HG03575 (cell line): ENCODE measurements at regions not wholly inside any gene's neighbourhood (a gene's known extent, or its start where the extent isn't known, plus 50 kb on each side); places are given as distances from the start of the nearest gene placed in this dataset.

Experiments used
- ATAC-seq: cut with Tn5 transposase; IDR thresholded peaks from one replicate; pipeline ENCODE4 v1.9.1; 2021; ENCODE audit not compliant: unreplicated experiment, insufficient number of reproducible peaks, low FRiP score; ENCODE audit errors: extremely low read depth

DNA sequence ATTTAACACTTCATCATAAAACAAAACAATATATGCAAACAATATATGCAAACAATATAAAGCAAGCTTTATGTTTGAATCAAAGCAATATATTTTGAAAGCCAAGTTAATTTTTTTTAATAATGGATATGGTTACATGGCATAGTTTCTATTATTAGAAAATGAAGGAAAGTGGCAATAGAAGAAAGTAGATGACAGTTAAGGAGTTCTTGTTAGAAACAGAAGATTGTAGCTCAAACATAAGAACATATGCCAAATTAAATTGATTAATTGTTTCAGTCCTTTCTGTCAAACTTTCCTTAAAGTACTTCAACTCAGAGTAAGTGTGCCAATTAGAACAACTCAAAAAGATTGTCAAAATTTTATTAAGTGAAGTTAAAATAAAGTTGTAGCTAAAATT lies 1248.3 kb downstream of the SLC16A7 start:
- no peak for ATAC-seq

DNA sequence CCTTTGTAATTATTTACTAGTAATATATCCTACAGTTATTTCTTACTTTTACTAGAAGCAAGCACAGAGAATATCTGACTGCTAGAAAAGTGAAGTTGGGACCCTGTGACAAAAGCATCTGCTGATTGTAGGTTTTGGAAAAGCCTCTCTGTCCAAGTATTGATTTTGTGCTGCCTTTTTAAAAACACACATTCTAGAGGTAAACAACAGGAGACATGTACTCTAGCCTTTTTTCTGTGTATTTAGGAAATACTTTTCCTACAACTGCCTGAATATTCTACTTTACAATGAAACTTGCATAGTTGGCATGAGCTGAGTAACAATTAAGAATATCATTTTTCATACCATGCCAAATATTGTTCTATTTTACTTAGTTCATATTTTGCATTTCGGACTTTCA lies 1249.0 kb downstream of the SLC16A7 start:
- ATAC-seq, result no peak

DNA sequence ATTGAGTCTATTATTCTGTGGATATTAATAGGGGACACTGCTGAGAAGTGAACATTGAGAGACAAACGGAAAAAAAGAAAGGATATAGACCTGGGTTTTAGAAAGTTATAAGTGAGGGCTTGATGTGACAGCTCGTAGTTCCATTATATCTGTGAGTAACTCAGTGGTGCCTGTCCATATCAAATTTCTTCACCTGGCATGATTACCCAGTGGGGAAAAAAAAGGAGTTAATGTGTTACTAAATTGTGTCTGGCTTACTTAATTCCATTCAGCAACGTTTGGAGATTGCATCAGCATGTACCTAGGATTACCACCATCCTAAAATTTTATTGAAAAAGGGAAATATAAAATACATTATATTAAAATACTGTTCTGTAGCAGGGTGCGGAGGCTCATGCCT lies 1249.9 kb downstream of the SLC16A7 start:
- no peak for ATAC-seq

DNA sequence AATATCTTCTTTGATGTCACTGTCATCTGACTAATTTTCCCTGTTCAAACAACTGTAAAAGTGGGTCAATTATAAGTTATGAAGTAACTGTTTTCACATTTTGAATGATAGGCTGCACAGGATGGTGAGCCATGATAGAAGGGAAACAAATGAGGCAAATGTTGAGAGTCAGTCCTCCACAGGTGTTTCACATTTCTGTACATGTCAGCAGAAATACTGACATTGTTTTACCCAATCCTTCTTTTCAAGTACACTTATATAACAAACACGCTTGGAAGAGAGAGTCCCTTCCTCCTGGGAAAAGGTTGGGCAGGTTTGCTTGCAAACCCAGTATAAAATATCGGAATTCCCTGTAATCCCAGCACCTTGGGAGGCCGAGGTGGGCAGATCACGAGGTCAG lies 1251.5 kb downstream of the SLC16A7 start:
- ATAC-seq, result no peak

DNA sequence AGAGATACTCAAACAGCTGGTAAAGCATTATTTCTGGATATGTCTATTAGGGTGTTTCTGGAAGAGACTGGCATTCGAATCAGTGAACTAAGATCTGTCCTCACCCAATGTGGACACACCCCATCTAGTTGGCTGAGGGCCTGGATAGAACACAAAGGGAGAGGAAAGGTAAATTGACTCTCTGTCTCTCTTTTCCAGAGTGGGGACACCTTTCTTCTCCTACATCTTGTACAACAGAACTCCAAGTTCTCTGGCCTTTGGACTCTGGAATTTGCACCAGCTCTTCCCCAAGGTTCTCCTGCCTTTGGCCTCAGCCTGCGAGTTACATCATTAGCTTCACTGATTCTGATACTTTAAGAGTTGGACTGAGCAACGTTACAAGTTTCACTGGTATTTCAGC lies 1253.9 kb downstream of the SLC16A7 start:
- ATAC-seq, result no peak

DNA sequence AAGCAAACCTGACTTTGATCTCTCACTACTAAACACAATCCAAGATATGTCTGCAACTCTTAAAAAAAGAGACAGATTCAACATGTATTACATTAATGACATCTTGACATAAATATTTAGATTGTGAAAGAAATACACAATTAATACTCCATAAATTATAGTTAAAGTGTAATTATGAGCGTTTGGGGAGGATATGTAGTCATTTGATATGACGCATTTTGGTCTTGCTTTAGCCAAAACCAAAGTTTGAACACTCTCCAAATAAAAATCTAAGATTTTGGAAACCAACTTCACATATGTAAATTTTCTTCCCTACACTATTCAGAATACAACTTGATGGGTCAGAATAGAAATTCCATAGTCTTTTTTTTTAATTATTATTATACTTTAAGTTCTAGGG lies 1257.6 kb downstream of the SLC16A7 start:
- no peak for ATAC-seq

DNA sequence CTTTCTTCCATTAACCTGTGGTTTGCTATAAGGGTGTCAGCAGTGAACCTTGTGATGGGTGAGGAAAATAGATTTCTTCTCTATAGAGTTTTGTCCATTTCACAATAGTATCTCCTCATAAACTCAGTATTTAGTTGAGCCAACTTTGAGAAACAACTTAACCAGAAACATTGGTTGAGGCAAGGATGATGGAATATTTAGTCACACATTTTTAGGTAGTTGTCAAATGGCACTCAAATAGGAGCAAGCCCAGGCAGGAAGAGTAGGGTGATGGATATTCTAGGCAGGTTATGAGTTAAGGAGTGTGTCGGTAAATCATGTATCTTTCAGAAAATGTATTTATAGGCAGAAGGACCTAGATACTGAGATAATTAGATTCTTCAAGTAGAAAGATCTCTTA lies 1267.6 kb downstream of the SLC16A7 start:
- ATAC-seq, result no peak

DNA sequence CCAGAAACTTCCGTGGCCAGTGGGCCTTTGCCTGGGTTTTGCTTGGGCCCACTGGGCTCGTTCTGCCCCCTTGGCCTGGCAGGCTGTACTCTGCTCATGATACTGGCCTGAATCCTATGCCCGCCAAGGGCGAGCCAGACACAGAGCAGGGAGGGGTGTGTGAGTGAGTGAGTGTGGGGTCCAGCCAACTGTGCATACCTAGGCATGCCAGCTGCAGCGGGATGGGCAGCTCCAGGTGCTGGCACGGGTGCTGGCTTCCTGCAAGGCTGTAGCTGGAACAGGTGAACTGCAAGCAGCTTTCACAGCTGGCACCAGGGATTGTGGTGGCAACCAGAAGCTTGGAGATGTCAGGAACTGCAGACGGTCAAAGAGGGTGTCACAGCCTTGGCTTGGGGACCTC lies 1276.4 kb downstream of the SLC16A7 start:
- no peak for ATAC-seq

DNA sequence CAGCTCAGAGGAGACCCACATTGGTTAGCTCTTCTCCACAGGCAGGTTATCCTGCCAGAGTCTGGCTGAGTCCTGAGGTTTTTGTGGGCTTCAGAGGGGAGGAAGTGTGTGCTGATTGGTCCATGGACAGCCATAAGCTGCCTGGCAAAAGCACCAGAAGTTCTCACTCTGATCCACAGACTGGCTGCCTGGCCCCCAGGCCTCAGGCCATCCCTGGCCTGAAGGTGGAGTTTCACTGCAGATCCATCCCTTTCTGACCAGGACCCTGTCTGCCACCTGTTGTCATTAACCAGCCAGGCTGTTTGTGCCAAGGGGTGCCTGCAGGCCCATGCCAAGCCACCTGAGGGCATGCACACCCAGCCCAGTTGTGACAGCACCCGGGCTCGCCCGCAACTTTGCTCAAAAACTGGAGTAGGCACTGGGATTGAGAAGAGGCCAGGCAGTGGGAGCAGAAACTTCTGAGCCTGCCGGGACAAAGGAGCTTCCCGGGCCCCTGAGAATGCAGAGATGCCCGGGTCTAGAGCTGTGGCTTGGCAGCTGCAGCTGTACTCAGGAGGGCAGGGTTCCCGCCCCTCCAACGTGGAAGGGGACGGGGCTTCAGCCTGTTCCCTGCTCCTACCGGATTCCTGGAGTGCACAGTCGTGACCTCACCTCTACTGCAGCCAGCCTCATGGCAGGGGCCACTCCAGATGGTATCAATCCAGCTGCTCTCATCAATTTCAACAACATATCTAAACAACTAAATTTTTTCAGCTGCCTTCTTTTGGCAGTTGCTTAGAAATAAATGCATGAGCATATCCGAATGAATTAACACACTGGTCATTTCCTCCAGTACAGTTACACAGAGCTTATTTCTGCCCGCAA lies 1277.3 kb downstream of the SLC16A7 start:
- ATAC-seq, result no peak

DNA sequence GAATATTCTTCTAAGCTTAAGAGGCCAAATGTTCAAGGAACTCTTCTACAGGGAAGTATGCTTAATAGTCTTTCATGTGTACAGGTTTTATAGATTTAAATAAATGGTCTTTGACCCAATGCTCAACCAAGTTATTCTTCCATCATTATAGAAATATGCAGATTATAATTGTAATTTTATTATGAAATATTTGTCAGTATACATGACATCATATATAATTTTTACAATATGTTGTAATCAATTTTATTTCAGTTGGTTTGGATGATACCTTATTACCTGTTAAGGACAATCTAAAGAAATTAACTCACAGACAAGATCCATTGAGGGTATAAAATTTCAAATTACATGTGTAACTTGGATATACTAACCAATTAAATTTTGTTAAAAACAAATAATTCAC lies 1278.3 kb downstream of the SLC16A7 start:
- no peak for ATAC-seq

DNA sequence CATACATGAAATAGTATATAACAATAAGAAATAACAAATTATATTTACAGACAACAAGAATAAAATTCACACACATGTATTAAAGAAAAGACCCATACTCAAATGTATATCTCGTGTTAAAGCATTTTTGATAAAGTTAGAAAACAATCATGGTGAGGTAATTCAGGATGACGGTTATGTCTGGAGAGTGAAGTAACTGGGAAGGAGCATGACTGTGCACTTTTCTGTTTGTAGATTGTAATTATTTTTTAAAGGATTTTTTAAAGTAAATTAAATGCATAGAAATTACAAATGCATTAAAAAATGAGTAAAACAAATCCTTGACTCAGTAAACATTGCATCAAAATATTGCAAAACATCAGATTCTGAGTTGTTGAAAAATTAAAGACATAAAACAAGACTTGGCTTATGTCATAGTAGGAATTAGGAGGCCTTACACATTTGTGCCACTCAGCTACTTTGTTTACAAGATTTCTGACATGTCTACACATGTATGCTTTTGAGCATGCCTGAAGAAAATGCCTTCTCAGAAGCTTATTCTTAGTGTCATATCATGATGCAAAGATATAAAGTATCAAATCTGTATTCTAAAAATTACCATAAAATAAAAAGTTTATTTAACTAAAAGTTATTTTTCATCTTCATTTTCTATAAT lies 1325.1 kb downstream of the SLC16A7 start:
- ATAC-seq, result no peak

DNA sequence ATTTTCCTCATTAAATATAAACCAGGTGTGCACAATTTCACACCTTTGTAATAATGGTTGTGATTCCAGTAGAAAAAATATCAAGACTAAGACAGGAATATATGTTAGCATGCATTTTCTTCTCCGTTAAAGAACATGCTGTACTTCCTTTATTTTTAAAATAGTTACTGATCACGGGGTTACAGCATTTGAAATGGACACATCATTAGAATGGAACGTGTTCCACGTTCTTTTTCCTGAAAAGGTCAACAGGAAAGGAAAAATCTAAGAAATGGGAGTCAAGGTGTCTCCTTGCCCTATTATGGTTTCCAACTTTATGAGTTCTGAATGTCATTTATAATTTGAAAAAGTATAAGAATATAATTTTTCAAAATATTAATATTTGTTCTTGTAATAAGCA lies 1325.7 kb downstream of the SLC16A7 start:
- ATAC-seq, result no peak

DNA sequence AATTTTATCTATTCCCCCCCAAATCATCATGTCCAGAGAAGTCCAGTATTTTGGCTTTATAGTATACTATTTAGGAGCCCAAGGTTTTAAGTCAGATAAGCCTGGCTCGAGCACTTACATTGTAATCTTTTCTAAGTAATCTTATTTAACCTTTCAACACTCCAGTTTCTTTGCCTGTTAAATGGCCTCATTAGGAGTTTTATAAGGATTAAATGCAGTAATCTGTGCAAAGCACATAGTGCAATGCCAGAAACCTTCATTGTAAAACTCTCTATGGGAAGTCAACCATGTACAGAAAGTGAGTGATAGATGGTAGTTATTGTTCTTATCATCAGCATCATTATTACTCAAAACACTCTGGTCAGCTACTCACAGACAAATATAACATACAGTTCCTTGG lies 1330.4 kb downstream of the SLC16A7 start:
- ATAC-seq, result no peak

DNA sequence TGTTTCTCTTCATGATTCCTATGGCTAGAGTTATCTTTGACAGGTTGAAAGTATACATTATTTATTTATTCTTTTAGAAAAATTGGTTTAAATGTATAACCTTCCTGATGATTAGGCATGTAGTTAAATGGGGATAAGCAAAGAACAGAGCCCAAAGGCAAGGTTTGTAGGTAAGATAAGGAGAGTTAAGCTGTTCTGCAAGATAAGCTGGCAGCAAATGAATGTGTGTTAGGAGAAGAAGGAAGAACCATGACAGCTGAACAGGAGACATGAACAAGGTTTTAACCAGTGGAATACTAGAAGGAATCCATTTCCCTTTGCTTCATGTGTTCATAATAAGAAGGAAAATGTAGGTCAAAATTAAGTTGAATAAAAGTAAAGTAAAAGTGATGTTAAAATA lies 1330.1 kb upstream of the USP15 start:
- ATAC-seq, result no peak

DNA sequence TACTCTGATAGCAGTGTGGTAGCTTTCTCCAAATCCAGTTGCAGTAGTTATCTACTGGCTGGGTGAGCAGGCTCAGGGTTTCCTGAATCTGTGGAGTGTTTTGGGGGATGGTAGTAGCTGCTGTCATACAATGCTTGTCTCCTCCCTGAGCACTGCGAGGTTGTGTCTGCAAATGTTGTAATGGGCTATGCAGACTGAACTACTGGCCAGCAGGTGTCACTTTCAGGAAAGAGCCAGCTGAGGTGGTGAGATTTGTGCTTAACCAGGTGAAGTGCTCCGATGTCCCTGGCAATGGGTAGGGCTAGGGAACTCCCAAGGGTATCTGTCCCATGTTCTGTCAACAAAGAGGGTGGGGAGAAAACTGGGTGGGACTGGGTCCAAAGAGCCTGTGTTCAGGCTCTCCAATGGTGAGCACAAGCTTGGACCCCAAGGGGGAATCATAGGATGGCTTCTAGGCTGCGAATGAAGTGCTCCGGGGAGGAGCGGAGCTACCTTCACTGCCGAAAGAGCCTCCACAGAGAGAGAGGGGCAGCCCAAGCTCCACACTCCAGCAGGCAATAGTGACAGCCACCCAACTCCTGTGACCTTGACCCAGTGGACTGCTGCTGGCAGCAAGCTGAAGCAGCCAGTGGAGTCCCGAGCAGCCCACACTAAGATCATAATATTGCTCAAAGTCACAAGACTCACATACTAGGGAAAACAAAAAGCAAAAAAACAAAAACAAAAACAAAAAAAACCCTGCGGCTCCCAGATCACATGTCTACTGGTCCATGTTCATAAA lies 1324.0 kb upstream of the USP15 start:
- ATAC-seq, result no peak

DNA sequence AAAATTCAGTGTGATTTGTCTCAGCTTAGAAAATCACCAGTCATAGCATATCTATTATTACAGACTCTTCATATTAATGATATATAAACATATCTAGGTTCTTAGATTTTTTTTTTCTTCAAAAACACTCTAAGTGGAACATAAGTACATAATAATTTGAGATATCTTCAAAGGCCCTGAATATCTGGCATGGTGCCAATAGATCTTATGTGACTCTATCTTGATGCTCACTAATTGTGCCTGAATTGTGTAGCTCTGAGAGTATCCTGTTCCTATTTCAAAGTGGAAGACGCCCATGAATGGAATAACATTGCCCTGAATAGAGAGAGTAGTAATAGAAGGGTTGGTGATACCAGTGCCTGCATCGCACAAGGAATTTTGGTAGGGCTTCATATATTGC lies 1312.7 kb upstream of the USP15 start:
- ATAC-seq, result no peak

DNA sequence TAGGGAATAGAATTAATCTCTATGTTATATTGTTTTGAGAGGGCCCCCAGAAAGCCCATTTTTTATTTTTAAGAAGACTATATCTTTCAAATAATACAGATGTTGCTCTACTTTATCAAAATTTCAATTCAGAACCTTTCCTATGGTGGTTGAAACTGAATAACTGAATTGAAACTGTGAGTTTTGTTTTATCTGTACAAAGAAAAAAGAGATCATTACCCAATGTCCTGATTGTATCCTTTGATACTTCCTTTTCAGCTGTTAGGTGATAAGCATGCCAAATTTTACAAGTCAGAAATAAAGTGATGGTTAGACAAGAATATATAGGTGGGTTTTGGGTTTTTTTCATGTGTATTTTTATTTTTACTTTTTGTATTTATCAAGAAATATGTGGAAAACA lies 1293.1 kb upstream of the USP15 start:
- ATAC-seq, result no peak

DNA sequence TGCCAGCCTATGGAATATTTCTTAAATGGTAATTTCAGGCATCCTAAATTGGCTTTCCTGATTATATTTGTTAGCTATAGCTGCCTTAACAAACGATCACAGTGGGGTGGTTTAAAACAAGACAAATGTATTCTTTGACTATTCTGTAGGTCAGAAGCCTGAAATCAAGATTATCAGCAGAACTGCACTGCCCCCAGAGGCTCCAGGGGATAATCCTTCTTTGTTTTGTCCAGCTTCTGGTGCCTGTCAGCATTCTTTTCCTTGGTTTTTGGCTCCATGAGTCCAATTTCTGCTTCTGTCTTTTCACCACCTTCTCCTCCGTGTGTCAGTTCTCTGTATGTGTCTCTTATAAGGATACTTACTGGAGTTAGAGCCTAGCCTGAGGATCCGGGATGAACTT lies 1282.2 kb upstream of the USP15 start:
- no peak for ATAC-seq

DNA sequence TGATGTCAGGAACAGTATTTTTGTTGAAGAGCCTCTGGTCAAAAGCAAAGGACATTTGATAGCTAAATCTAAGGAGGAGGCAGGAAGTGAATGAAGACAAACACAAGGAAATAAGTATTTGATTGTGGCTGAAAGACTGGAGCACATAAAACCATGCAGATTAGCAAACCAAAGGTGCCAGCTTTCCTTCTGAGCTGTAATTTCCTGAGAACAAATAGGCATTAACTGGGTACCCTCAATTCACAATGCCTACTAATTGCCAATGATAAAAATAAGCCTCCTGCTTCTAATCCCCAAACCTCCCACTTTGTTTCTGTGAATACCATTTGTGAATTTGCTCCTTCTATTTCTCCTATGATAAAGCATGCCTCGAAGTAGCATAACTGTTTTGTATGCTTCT lies 1279.6 kb upstream of the USP15 start:
- no peak for ATAC-seq

DNA sequence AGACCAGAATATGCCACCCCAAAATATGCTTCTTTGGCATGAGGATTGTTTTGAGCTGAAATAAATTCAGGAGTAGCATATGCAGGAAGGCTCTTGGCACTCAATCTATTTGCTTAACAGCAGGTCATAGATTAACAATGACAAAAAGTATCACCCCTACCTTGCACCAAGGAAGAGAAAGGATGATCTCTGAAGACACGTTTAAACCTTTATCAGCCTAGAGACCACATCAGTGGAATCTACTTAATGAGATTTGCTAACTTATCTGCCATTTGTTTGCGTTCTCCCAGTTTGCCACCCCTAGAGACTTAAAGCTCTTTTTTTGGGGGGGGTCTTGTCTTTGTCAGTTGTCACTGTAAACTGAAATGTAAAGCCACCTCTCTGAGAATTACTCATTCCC lies 1278.7 kb upstream of the USP15 start:
- ATAC-seq, result no peak
